ENCODE measurements at regions not wholly inside any gene's neighbourhood (a gene's known extent, or its start where the extent isn't known, plus 50 kb on each side); places are given as distances from the start of the nearest gene placed in this dataset.

- Histone ChIP-seq H3K36me3 (ENCODE audit: control insufficient read depth, insufficient read depth, low read length) (no peaks in the 10 kb centered on the region), H3K4me3 (ENCODE audit: low read length) (no peak overlapping the region), H3K27ac (ENCODE audit: low read length) (no peak overlapping the region), H3K9me3 (ENCODE audit: control insufficient read depth, insufficient read depth, low read length) (peaks cover 13% of the 10 kb centered on the region), H3K27me3 (ENCODE audit: control insufficient read depth, insufficient read depth, low read length) (no peaks in the 10 kb centered on the region), H3K4me1 (ENCODE audit: control insufficient read depth, insufficient read depth, low read length) (no peaks in the 10 kb centered on the region)
- 91% methylated on average over 3 of the region's 3 CpGs for WGBS (ENCODE audit: insufficient coverage)
- Mint-ChIP-seq H3K4me1 (no peaks in the 10 kb centered on the region), H3K27ac (no peak overlapping the region), H3K36me3 (no peaks in the 10 kb centered on the region), H3K4me3 (no peak overlapping the region), H3K9me3 (peaks cover 12 to 40% of the 10 kb centered on the region in 2 donors), H3K27me3 (ENCODE audit: low read depth in 2 of 2) (no peaks in the 10 kb centered on the region)
- no peak for TF ChIP-seq CTCF (IDR thresholded peaks at IDR 0.05)
- DNase-seq (no peak), ATAC-seq (no peak)
- intact Hi-C loops (cut with micrococcal nuclease), result no loop called here
Measured at GRCh38 chr7:68674826-68675225, 923.4 kb upstream of the AUTS2 start.

- no peaks in the 10 kb centered on the region for H3K4me1 ChIP-seq (ENCODE audit: control insufficient read depth, insufficient read depth, low read length)
- no peak for TF ChIP-seq CTCF (IDR thresholded peaks at IDR 0.05)
- no peaks in the 10 kb centered on the region for H3K4me1 Mint-ChIP-seq
- H3K36me3 Mint-ChIP-seq, result no peaks in the 10 kb centered on the region
- peaks cover 9% of the 10 kb centered on the region for H3K9me3 ChIP-seq (ENCODE audit: control insufficient read depth, insufficient read depth, low read length)
- intact Hi-C loops (cut with micrococcal nuclease), result no loop called here
- H3K27me3 Mint-ChIP-seq (ENCODE audit: low read depth in 2 of 2), result no peaks in the 10 kb centered on the region
- ATAC-seq, result no peak
- H3K27ac ChIP-seq (ENCODE audit: low read length), result no peak overlapping the region
- WGBS (ENCODE audit: insufficient coverage), result 87% methylated on average over 12 of the region's 13 CpGs
- no peaks in the 10 kb centered on the region for H3K27me3 ChIP-seq (ENCODE audit: control insufficient read depth, insufficient read depth, low read length)
- DNase-seq, result no peak
- H3K4me3 Mint-ChIP-seq, result no peak overlapping the region
- no peak overlapping the region for H3K4me3 ChIP-seq (ENCODE audit: low read length)
- H3K9me3 Mint-ChIP-seq, result peaks cover 11 to 34% of the 10 kb centered on the region in 2 donors
- H3K27ac Mint-ChIP-seq, result no peak overlapping the region
- H3K36me3 ChIP-seq (ENCODE audit: control insufficient read depth, insufficient read depth, low read length), result no peaks in the 10 kb centered on the region
Measured at GRCh38 chr7:68676813-68677535, 921.3 kb upstream of the AUTS2 start.

- Histone ChIP-seq H3K27ac (ENCODE audit: low read length) (no peak overlapping the region), H3K9me3 (ENCODE audit: control insufficient read depth, insufficient read depth, low read length) (peaks cover 5% of the 10 kb centered on the region), H3K4me1 (ENCODE audit: control insufficient read depth, insufficient read depth, low read length) (no peaks in the 10 kb centered on the region), H3K4me3 (ENCODE audit: low read length) (no peak overlapping the region), H3K36me3 (ENCODE audit: control insufficient read depth, insufficient read depth, low read length) (no peaks in the 10 kb centered on the region), H3K27me3 (ENCODE audit: control insufficient read depth, insufficient read depth, low read length) (no peaks in the 10 kb centered on the region)
- no peak overlapping the region for H3K27ac Mint-ChIP-seq
- H3K4me3 Mint-ChIP-seq, result no peak overlapping the region
- WGBS (ENCODE audit: insufficient coverage), result 85% methylated on average over 4 of the region's 4 CpGs
- H3K4me1 Mint-ChIP-seq, result no peaks in the 10 kb centered on the region
- intact Hi-C loops (cut with micrococcal nuclease), result no loop called here
- ATAC-seq (no peak), DNase-seq (no peak)
- H3K36me3 Mint-ChIP-seq, result no peaks in the 10 kb centered on the region
- peaks cover 9 to 34% of the 10 kb centered on the region in 2 donors for H3K9me3 Mint-ChIP-seq
- TF ChIP-seq CTCF (IDR thresholded peaks at IDR 0.05), result no peak
- no peaks in the 10 kb centered on the region for H3K27me3 Mint-ChIP-seq (ENCODE audit: low read depth in 2 of 2)
Measured at GRCh38 chr7:68678196-68678595, 920.1 kb upstream of the AUTS2 start.

Measured in natural killer cell (primary cell).